ENCODE measurements at regions not wholly inside any gene's neighbourhood (a gene's known extent, or its start where the extent isn't known, plus 50 kb on each side); places are given as distances from the start of the nearest gene placed in this dataset.

- TF ChIP-seq CTCF (IDR thresholded peaks at IDR 0.05): no peak
- no peak for TF ChIP-seq POLR2A (IDR thresholded peaks at IDR 0.05)
These were observed 190.7 kb downstream of the C7orf25 start for GRCh38 chr7:42720991-42721796.
